ENCODE measurements at regions not wholly inside any gene's neighbourhood (a gene's known extent, or its start where the extent isn't known, plus 50 kb on each side); places are given as distances from the start of the nearest gene placed in this dataset.
A peak's percentile ranks its signal among the peaks of the same experiment; 100 is the strongest.
"Not testable (repeated sequence)": the region's sequence is repeated elsewhere in the genome, so short reads cannot be mapped to it uniquely, and the experiment has no call there.

- H2BK20ac ChIP-seq (ENCODE audit: low read depth, low read length, poor library complexity, severe bottlenecking); H3K56ac ChIP-seq (ENCODE audit: insufficient read length, low read depth, low read length); H2BK12ac ChIP-seq (ENCODE audit: insufficient read length, low read depth, low read length); H3K4me3 Mint-ChIP-seq; H4K91ac ChIP-seq (ENCODE audit: insufficient read length, low read depth, low read length); H3K9ac ChIP-seq (ENCODE audit: extremely low read depth, insufficient read length, low read length); H2BK120ac ChIP-seq (ENCODE audit: low read depth, low read length, poor library complexity, severe bottlenecking); DNase-seq; H4K8ac ChIP-seq (replicated peaks; ENCODE audit: insufficient read length, low read depth, low read length); H4K20me1 ChIP-seq (ENCODE audit: control insufficient read depth, insufficient read depth, insufficient read length); H3K36me3 Mint-ChIP-seq (ENCODE audit: insufficient read depth in 1 of 3, low read depth in 3 of 3); H2BK15ac ChIP-seq (ENCODE audit: low read depth, low read length); H3K4ac ChIP-seq (ENCODE audit: low read depth, low read length); H3K27ac Mint-ChIP-seq; H3K4me1 Mint-ChIP-seq; H4K5ac ChIP-seq (ENCODE audit: insufficient read length, low read depth, low read length); H3K9me3 Mint-ChIP-seq; H3K9me3 ChIP-seq (ENCODE audit: control insufficient read depth, low read depth, low read length); H2BK5ac ChIP-seq (ENCODE audit: insufficient read length, low read length); H3K27me3 ChIP-seq (ENCODE audit: insufficient read depth, low read length); H3K4me1 ChIP-seq (ENCODE audit: insufficient read depth, low read length); H3K79me1 ChIP-seq (ENCODE audit: insufficient read depth, low read depth, low read length, poor library complexity, severe bottlenecking); H3K27ac ChIP-seq (ENCODE audit: insufficient read length, low read depth, low read length); H3T11ph ChIP-seq (ENCODE audit: low read length); H3K18ac ChIP-seq (ENCODE audit: insufficient read length, low read depth, low read length); H3K23me2 ChIP-seq (ENCODE audit: insufficient read length, low read depth, low read length, poor library complexity, severe bottlenecking); H2AK5ac ChIP-seq (ENCODE audit: insufficient read length, low read length); H3K4me2 ChIP-seq (ENCODE audit: insufficient read depth, insufficient read length, low read length); H3K23ac ChIP-seq (ENCODE audit: insufficient read length, low read depth, low read length); H3K79me2 ChIP-seq (ENCODE audit: insufficient read depth, low read length); H2AFZ ChIP-seq (ENCODE audit: low read length); H3K27me3 Mint-ChIP-seq (ENCODE audit: low read depth); H3K14ac ChIP-seq (ENCODE audit: insufficient read depth, low read length): not testable (repeated sequence)
- no CpG with 5 or more reads among the region's 2 CpGs for WGBS (ENCODE audit: extremely low coverage, insufficient read length, low lambda C conversion rate)
- TF ChIP-seq CTCF (conservative IDR thresholded peaks at IDR 0.05), result peak; percentile 56
Measured at GRCh38 chr6:60338328-60339071, 1947.5 kb downstream of the KHDRBS2 start.

DNA sequence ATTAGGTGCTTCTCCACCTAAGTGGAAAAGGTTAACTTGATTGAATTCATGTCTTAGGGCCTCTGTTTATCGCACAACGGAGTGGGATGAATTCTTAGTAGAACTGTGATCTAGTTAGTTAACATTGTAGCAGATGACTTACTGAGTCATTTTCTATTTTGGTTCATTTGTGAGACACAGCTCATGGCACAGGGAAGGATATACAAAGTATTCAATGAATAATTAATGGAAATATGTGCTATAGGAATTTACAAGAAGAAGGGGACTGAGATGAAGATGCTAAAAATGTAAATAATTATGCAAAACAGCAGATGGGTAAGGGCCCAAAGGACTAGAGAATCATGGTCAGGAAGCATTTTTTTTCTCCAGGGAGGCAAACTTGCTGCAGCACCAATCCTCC is 1950.9 kb downstream of the KHDRBS2 start:
- H3K23ac ChIP-seq (ENCODE audit: insufficient read length, low read depth, low read length); H3K4me1 ChIP-seq (ENCODE audit: insufficient read depth, low read length); H3K9ac ChIP-seq (ENCODE audit: extremely low read depth, insufficient read length, low read length); H3K18ac ChIP-seq (ENCODE audit: insufficient read length, low read depth, low read length); H4K8ac ChIP-seq (replicated peaks; ENCODE audit: insufficient read length, low read depth, low read length); H4K5ac ChIP-seq (ENCODE audit: insufficient read length, low read depth, low read length); H3K9me3 ChIP-seq (ENCODE audit: control insufficient read depth, low read depth, low read length); H3K79me2 ChIP-seq (ENCODE audit: insufficient read depth, low read length); H2AK5ac ChIP-seq (ENCODE audit: insufficient read length, low read length); H4K91ac ChIP-seq (ENCODE audit: insufficient read length, low read depth, low read length); H3K4me1 Mint-ChIP-seq; H2AFZ ChIP-seq (ENCODE audit: low read length); H3K36me3 Mint-ChIP-seq (ENCODE audit: insufficient read depth in 1 of 3, low read depth in 3 of 3); H3K4me3 Mint-ChIP-seq; H3K27ac ChIP-seq (ENCODE audit: insufficient read length, low read depth, low read length); H3K56ac ChIP-seq (ENCODE audit: insufficient read length, low read depth, low read length); H3K4ac ChIP-seq (ENCODE audit: low read depth, low read length); H2BK20ac ChIP-seq (ENCODE audit: low read depth, low read length, poor library complexity, severe bottlenecking); H3K79me1 ChIP-seq (ENCODE audit: insufficient read depth, low read depth, low read length, poor library complexity, severe bottlenecking); H3K27ac Mint-ChIP-seq; H3K9me3 Mint-ChIP-seq; H3K27me3 Mint-ChIP-seq (ENCODE audit: low read depth); H2BK12ac ChIP-seq (ENCODE audit: insufficient read length, low read depth, low read length); H3K4me2 ChIP-seq (ENCODE audit: insufficient read depth, insufficient read length, low read length); H3K27me3 ChIP-seq (ENCODE audit: insufficient read depth, low read length); H3K23me2 ChIP-seq (ENCODE audit: insufficient read length, low read depth, low read length, poor library complexity, severe bottlenecking); H3K14ac ChIP-seq (ENCODE audit: insufficient read depth, low read length); H4K20me1 ChIP-seq (ENCODE audit: control insufficient read depth, insufficient read depth, insufficient read length); DNase-seq; H2BK15ac ChIP-seq (ENCODE audit: low read depth, low read length); H3T11ph ChIP-seq (ENCODE audit: low read length); H2BK120ac ChIP-seq (ENCODE audit: low read depth, low read length, poor library complexity, severe bottlenecking); H2BK5ac ChIP-seq (ENCODE audit: insufficient read length, low read length): not testable (repeated sequence)
- WGBS (ENCODE audit: extremely low coverage, insufficient read length, low lambda C conversion rate), result no CpG with 5 or more reads among the region's 2 CpGs
